DND-41 (cell line): ENCODE measurements at regions not wholly inside any gene's neighbourhood (a gene's known extent, or its start where the extent isn't known, plus 50 kb on each side); places are given as distances from the start of the nearest gene placed in this dataset.

ENCODE experiments used
- ATAC-seq: fragments of 200-7000 bp; cut with Tn5 transposase; 3 replicates; pipeline ENCODE4 v1.9.1; 2021; ENCODE audit warnings: low read depth; ENCODE audit not compliant: insufficient read depth
- DNase-seq: peaks from one replicate; pipeline ENCODE4 v3.0.0-alpha.2; 2020
- H2AFZ ChIP-seq: 2 replicates; pipeline ENCODE4 v1.6.0; 2012; ENCODE audit warnings: low read depth, low read length
- H3K27ac ChIP-seq: 2 replicates; pipeline ENCODE4 v1.5.1; 2012; ENCODE audit warnings: low read length, inconsistent platforms
- H3K27me3 ChIP-seq: fragments of 200-600 bp; sonication (generic); 2 replicates; pipeline ENCODE4 v1.6.0; 2012; ENCODE audit warnings: low read length, mild to moderate bottlenecking, inconsistent platforms; ENCODE audit not compliant: insufficient read depth, poor library complexity
- H3K36me3 ChIP-seq: 2 replicates; pipeline ENCODE4 v1.5.1; 2012; ENCODE audit warnings: low read length, inconsistent platforms; ENCODE audit not compliant: insufficient read depth
- H3K4me1 ChIP-seq: 2 replicates; pipeline ENCODE4 v1.5.1; 2012; ENCODE audit warnings: mild to moderate bottlenecking, low read length; ENCODE audit not compliant: insufficient read depth
- H3K4me2 ChIP-seq: 2 replicates; pipeline ENCODE4 v1.6.0; 2012; ENCODE audit warnings: mild to moderate bottlenecking, moderate library complexity, low read length, inconsistent platforms; ENCODE audit not compliant: insufficient read depth
- H3K4me3 ChIP-seq, 2 experiments: fragments of 200-600 bp in 1 of 2; shearing (Covaris generic) in 1 of 2; 2 replicates each; pipeline ENCODE4 v1.5.1; 2012 to 2016; ENCODE audit warnings: inconsistent platforms in 2 of 2, low read length in 2 of 2, mild to moderate bottlenecking in 2 of 2, low read depth in 1 of 2, moderate library complexity in 1 of 2
- H3K79me2 ChIP-seq: 2 replicates; pipeline ENCODE4 v1.6.0; 2012; ENCODE audit warnings: low read length, inconsistent platforms; ENCODE audit not compliant: insufficient read depth
- H3K9ac ChIP-seq: 2 replicates; pipeline ENCODE4 v1.6.0; 2012; ENCODE audit warnings: low read depth, mild to moderate bottlenecking, inconsistent platforms, low read length, moderate library complexity
- H3K9me3 ChIP-seq: 2 replicates; pipeline ENCODE4 v1.5.1; 2012; ENCODE audit warnings: low read length, moderate library complexity, mild to moderate bottlenecking, inconsistent platforms; ENCODE audit not compliant: insufficient read depth, severe bottlenecking
- H4K20me1 ChIP-seq: 2 replicates; pipeline ENCODE4 v1.6.0; 2012; ENCODE audit warnings: low read length; ENCODE audit not compliant: insufficient read depth
- EZH2 ChIP-seq: IDR thresholded peaks from 3 replicates; pipeline ENCODE4 v1.6.1; 2012; ENCODE audit warnings: borderline replicate concordance, low read depth, mild to moderate bottlenecking, moderate library complexity, low read length, inconsistent platforms; ENCODE audit not compliant: severe bottlenecking
- TF ChIP-seq, protein P1 (sequence below): IDR thresholded peaks from 2 replicates; pipeline ENCODE4 v1.5.1; 2012; ENCODE audit warnings: borderline replicate concordance, low read length, moderate library complexity, mild to moderate bottlenecking; ENCODE audit not compliant: poor library complexity, severe bottlenecking; ENCODE audit errors: extremely low read depth

DNA sequence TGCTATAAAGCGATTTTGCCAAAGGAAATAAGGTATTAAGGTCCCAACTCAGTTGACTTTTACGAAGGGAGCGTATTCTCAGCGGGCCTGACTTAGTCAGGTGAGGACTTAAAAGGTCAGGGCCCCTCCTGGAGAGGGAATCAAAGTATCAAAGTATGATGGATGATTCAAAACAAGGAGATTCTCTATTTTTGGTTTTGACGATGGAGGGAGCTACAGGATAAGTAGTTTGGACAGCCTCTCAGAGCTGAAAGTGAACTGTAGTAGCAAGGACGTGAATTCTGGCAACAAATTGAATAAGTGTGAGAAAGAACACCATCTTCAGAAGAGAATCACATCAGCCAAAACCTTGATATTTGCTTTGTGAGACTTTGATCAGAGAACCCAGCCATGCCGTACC lies 1186.5 kb downstream of the SI start:
- H3K4me3 ChIP-seq = no peak overlapping the region
- no peaks in the 10 kb centered on the region for H3K27me3 ChIP-seq
- H3K27ac ChIP-seq = no peak overlapping the region
- H2AFZ ChIP-seq = no peak overlapping the region
- DNase-seq (no peak), ATAC-seq (no peak)
- no peaks in the 10 kb centered on the region for H3K9me3 ChIP-seq
- no peaks in the 10 kb centered on the region for H3K4me1 ChIP-seq
- H3K79me2 ChIP-seq = no peaks in the 10 kb centered on the region
- H3K36me3 ChIP-seq = no peaks in the 10 kb centered on the region
- TF ChIP-seq EZH2 = no peak
- TF ChIP-seq, protein P1, sequence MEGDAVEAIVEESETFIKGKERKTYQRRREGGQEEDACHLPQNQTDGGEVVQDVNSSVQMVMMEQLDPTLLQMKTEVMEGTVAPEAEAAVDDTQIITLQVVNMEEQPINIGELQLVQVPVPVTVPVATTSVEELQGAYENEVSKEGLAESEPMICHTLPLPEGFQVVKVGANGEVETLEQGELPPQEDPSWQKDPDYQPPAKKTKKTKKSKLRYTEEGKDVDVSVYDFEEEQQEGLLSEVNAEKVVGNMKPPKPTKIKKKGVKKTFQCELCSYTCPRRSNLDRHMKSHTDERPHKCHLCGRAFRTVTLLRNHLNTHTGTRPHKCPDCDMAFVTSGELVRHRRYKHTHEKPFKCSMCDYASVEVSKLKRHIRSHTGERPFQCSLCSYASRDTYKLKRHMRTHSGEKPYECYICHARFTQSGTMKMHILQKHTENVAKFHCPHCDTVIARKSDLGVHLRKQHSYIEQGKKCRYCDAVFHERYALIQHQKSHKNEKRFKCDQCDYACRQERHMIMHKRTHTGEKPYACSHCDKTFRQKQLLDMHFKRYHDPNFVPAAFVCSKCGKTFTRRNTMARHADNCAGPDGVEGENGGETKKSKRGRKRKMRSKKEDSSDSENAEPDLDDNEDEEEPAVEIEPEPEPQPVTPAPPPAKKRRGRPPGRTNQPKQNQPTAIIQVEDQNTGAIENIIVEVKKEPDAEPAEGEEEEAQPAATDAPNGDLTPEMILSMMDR = no peak
- H4K20me1 ChIP-seq = no peaks in the 10 kb centered on the region
- H3K9ac ChIP-seq = no peak overlapping the region
- no peak overlapping the region for H3K4me2 ChIP-seq

DNA sequence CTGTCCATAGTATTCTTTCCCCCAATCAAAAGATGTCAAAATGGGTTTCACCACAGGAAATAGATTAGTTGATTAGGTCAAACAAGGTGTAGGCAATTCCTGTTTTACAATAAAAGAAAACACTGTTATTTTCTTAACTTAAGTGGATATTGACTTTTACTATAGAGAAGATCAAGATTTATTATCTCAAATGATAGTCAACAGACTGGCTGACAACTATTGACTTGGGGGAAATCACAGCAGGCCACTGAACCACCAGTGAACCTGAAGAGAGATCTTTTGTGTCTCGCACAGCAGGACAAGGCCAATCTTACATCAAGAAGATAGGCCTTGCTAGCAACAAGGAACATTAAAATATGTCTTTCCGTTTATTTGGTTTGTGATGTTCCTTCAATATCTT lies 1187.6 kb downstream of the SI start:
- ATAC-seq = no peak
- DNase-seq = no peak
- H4K20me1 ChIP-seq = no peaks in the 10 kb centered on the region
- no peak overlapping the region for H3K27ac ChIP-seq
- no peaks in the 10 kb centered on the region for H3K4me1 ChIP-seq
- H3K4me3 ChIP-seq = no peak overlapping the region
- H3K9ac ChIP-seq = no peak overlapping the region
- H2AFZ ChIP-seq = no peak overlapping the region
- no peaks in the 10 kb centered on the region for H3K9me3 ChIP-seq
- TF ChIP-seq, protein P1 = no peak
- no peak for TF ChIP-seq EZH2
- H3K27me3 ChIP-seq = no peaks in the 10 kb centered on the region
- no peak overlapping the region for H3K4me2 ChIP-seq
- H3K36me3 ChIP-seq = no peaks in the 10 kb centered on the region
- no peaks in the 10 kb centered on the region for H3K79me2 ChIP-seq

DNA sequence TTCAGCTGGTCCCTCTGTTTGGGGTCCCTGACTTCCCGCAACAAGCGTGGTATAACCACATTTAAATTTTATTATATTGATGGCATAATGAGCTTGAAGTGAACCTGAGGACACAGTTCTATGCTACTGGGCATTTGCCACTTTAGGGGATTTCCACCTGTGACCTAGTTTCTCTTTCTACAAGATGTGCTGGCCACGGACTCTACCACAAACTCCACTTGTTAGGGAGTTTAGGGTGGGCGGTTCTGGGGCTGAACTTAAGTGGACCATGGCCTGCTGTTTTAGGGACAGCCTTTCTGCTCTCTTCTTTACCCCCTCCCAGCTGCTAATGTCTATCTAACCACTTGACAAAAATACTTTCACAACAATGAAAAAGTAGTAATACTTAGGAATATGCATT lies 1199.1 kb downstream of the SI start:
- ATAC-seq = no peak
- H3K27me3 ChIP-seq = no peaks in the 10 kb centered on the region
- no peak for TF ChIP-seq EZH2
- TF ChIP-seq, protein P1 = no peak

DNA sequence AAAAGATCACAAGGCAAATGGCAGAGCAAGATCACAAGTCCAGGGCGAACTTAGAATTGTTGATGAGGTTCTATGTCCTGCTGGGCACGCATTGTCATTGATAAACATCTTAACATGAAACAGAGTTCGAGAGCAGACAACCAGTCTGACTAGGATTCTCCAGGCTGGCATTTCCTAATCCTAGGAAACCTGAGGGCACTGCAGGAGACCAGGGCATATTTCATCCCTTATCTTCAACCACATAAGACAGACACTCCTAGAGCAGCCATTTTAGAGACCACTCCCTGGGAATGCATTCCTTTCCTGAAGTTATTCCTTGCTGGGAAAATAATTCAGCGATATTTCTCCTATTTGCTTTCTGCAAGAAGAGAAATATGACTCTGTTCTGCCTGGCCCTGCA lies 1199.9 kb downstream of the SI start:
- DNase-seq = no peak
- H3K27me3 ChIP-seq = no peaks in the 10 kb centered on the region
- no peak overlapping the region for H3K4me3 ChIP-seq
- no peaks in the 10 kb centered on the region for H4K20me1 ChIP-seq
- no peak overlapping the region for H3K27ac ChIP-seq
- no peaks in the 10 kb centered on the region for H3K4me1 ChIP-seq
- H2AFZ ChIP-seq = no peak overlapping the region
- no peak overlapping the region for H3K9ac ChIP-seq
- ATAC-seq = no peak
- H3K36me3 ChIP-seq = no peaks in the 10 kb centered on the region
- no peak for TF ChIP-seq EZH2
- TF ChIP-seq, protein P1 = no peak
- no peak overlapping the region for H3K4me2 ChIP-seq
- H3K9me3 ChIP-seq = peaks cover 6% of the 10 kb centered on the region
- H3K79me2 ChIP-seq = no peaks in the 10 kb centered on the region

More for the DNA sequence above, 1199.1 kb downstream of the SI start:
- H3K4me1 ChIP-seq = no peaks in the 10 kb centered on the region
- no peak overlapping the region for H3K4me2 ChIP-seq
- H3K9me3 ChIP-seq = peaks cover 6% of the 10 kb centered on the region
- H4K20me1 ChIP-seq = no peaks in the 10 kb centered on the region
- no peak overlapping the region for H3K9ac ChIP-seq
- no peak overlapping the region for H2AFZ ChIP-seq
- no peaks in the 10 kb centered on the region for H3K79me2 ChIP-seq
- H3K36me3 ChIP-seq = no peaks in the 10 kb centered on the region
- DNase-seq = peak; percentile 15
- H3K27ac ChIP-seq = no peak overlapping the region
- H3K4me3 ChIP-seq = no peak overlapping the region
